Esophagus squamous epithelium (tissue), 4 donors: ENCODE measurements at regions not wholly inside any gene's neighbourhood (a gene's known extent, or its start where the extent isn't known, plus 50 kb on each side); places are given as distances from the start of the nearest gene placed in this dataset.

Experiments used
- POLR2A ChIP-seq, 4 donors: fragments of 450-650 bp; IDR thresholded peaks; one replicate each; pipeline ENCODE4 v1.6.1; 2017; ENCODE audit warnings: antibody characterized with exemption in 4 of 4, mild to moderate bottlenecking in 4 of 4, moderate library complexity in 3 of 4
- TF ChIP-seq, protein P1 (sequence below), 6 experiments: fragments of 450-650 bp in 4 of 6; fragments of 200-600 bp in 2 of 6; sonication (generic) in 2 of 6; IDR thresholded peaks; one replicate each; pipeline ENCODE4 v1.5.1; 2016 to 2019; ENCODE audit warnings: antibody characterized with exemption in 6 of 6, mild to moderate bottlenecking in 4 of 6, moderate library complexity in 4 of 6

DNA sequence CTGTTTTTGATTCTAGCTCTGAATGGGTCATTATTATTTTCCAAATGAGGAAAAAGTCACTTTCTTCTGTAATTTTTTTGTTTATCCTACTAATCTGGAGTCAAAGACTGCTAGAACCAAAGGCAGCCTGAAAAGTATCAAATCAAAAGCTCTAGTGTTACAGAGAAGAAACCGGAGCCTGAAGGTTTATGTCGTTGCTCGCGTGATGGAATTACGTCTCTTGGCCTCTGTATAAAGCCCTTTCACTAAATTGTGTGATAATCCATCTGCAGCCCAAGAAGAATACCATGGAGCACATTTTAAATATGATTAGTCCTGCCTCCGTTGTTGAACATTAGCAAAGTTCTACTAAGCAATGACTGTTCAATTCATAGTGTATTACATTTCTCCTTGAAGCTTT is 738.6 kb downstream of the C6orf118 start:
- TF ChIP-seq, protein P1, sequence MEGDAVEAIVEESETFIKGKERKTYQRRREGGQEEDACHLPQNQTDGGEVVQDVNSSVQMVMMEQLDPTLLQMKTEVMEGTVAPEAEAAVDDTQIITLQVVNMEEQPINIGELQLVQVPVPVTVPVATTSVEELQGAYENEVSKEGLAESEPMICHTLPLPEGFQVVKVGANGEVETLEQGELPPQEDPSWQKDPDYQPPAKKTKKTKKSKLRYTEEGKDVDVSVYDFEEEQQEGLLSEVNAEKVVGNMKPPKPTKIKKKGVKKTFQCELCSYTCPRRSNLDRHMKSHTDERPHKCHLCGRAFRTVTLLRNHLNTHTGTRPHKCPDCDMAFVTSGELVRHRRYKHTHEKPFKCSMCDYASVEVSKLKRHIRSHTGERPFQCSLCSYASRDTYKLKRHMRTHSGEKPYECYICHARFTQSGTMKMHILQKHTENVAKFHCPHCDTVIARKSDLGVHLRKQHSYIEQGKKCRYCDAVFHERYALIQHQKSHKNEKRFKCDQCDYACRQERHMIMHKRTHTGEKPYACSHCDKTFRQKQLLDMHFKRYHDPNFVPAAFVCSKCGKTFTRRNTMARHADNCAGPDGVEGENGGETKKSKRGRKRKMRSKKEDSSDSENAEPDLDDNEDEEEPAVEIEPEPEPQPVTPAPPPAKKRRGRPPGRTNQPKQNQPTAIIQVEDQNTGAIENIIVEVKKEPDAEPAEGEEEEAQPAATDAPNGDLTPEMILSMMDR (IDR thresholded peaks at IDR 0.05), result no peak
- TF ChIP-seq POLR2A (IDR thresholded peaks at IDR 0.05), result no peak
